Hepatocyte (in vitro differentiated cells): ENCODE measurements at regions not wholly inside any gene's neighbourhood (a gene's known extent, or its start where the extent isn't known, plus 50 kb on each side); places are given as distances from the start of the nearest gene placed in this dataset.

Experiments
- CTCF ChIP-seq: fragments of 200-600 bp; sonication (generic); IDR thresholded peaks from 2 replicates; pipeline ENCODE4 v1.5.1; 2016; ENCODE audit warnings: antibody characterized with exemption, mild to moderate bottlenecking; ENCODE audit not compliant: poor library complexity
- EZH2 ChIP-seq: fragments of 200-600 bp; sonication (generic); IDR thresholded peaks from 2 replicates; pipeline ENCODE4 v1.6.1; 2016; ENCODE audit warnings: antibody characterized with exemption, mild to moderate bottlenecking, borderline replicate concordance
- EZH2phosphoT487 ChIP-seq: fragments of 200-600 bp; sonication (generic); IDR thresholded peaks from one replicate; pipeline ENCODE4 v1.6.1; 2018; ENCODE audit warnings: antibody characterized with exemption, mild to moderate bottlenecking, low read depth, moderate library complexity; ENCODE audit not compliant: unreplicated experiment, severe bottlenecking

GRCh38 chr7:56605146-56605545 is 488.9 kb upstream of the NUPR2 start:
- no peak for TF ChIP-seq CTCF
- no peak for TF ChIP-seq EZH2phosphoT487
- no peak for TF ChIP-seq EZH2
